HCT116 (cell line): ENCODE measurements at regions not wholly inside any gene's neighbourhood (a gene's known extent, or its start where the extent isn't known, plus 50 kb on each side); places are given as distances from the start of the nearest gene placed in this dataset.

Experiments used
- ATAC-seq: fragments of 200-7000 bp; cut with Tn5 transposase; 2 replicates; pipeline ENCODE4 v1.9.1; 2020; ENCODE audit warnings: mild to moderate bottlenecking, moderate library complexity
- BruUV-seq: library from RNA; stranded (reverse); fragments of 400-500 nt; replicated peaks from 2 replicates; lab custom pipeline; 2021; lab: Mats Ljungman, UMichigan
- CTCF ChIA-PET: fragments of 300-600 bp; sonication (Branson Sonifier 250); formaldehyde crosslinking; loops from one replicate; lab custom pipeline; 2021; ENCODE audit warnings: antibody characterized with exemption; lab: Charles Lee
- POLR2A ChIA-PET: fragments of 300-600, 350-600 bp; sonication (Branson Sonifier 250); formaldehyde crosslinking; loops from one replicate; lab custom pipeline; 2021; ENCODE audit warnings: antibody characterized with exemption; lab: Charles Lee
- RAD21 ChIA-PET, 2 experiments: fragments of 300-600 bp; sonication (Branson Sonifier 250); formaldehyde crosslinking; loops; one replicate each; lab custom pipeline; 2023; ENCODE audit warnings: low total read pairs in 2 of 2; ENCODE audit not compliant: uncharacterized antibody in 2 of 2, unreplicated experiment in 2 of 2, low non-redundant PET in 1 of 2; lab: Charles Lee
- DNase-seq: peaks from one replicate; pipeline ENCODE4 v3.0.0-alpha.2; 2010; ENCODE audit warnings: low read depth, low spot score
- H2AFZ ChIP-seq: fragments of 200-600 bp; shearing (Covaris generic), sonication (generic); 2 replicates; pipeline ENCODE4 v1.6.1; 2017; ENCODE audit warnings: low read depth, mixed run types, mixed read lengths, antibody characterized with exemption, low read length; ENCODE audit not compliant: poor library complexity, severe bottlenecking
- H3K27ac ChIP-seq: 2 replicates; pipeline ENCODE4 v1.5.1; 2012; ENCODE audit warnings: low read depth, low read length
- H3K27me3 ChIP-seq: fragments of 200-600 bp; sonication (generic); 2 replicates; pipeline ENCODE4 v1.6.1; 2016; ENCODE audit warnings: mixed run types, low read length, mixed read lengths; ENCODE audit not compliant: insufficient read depth
- H3K36me3 ChIP-seq, 2 experiments: fragments of 200-500 bp in 1 of 2; fragments of 200-600 bp in 1 of 2; sonication (Bioruptor generic) in 1 of 2; sonication (generic) in 1 of 2; 2 replicates each; pipeline versions ENCODE4 v1.5.1 to v1.6.1; 2014 to 2016; ENCODE audit warnings: low read length in 2 of 2, inconsistent platforms in 1 of 2, mixed read lengths in 1 of 2, mixed run types in 1 of 2; ENCODE audit not compliant: insufficient read depth in 2 of 2, control insufficient read depth in 1 of 2
- H3K4me1 ChIP-seq, 2 experiments: fragments of 200-600 bp in 1 of 2; sonication (generic) in 1 of 2; 2 replicates each; pipeline versions ENCODE4 v1.5.1 to v1.6.1; 2012 to 2017; ENCODE audit warnings: low read length in 2 of 2, inconsistent platforms in 1 of 2, mild to moderate bottlenecking in 1 of 2, mixed read lengths in 1 of 2, mixed run types in 1 of 2, moderate library complexity in 1 of 2; ENCODE audit not compliant: insufficient read depth in 2 of 2, control insufficient read depth in 1 of 2
- H3K4me2 ChIP-seq: fragments of 200-600 bp; sonication (generic); 2 replicates; pipeline ENCODE4 v1.6.1; 2017; ENCODE audit warnings: mixed run types, low read length, mixed read lengths
- H3K4me3 ChIP-seq, 2 experiments: fragments of 200-600 bp in 1 of 2; sonication (generic) in 1 of 2; replicated peaks in 1 of 2; 2 replicates each; pipeline ENCODE4 v1.5.1; 2011 to 2016; ENCODE audit warnings: low read length in 2 of 2, control low read depth in 1 of 2, low read depth in 1 of 2, mild to moderate bottlenecking in 1 of 2, mixed read lengths in 1 of 2, mixed run types in 1 of 2
- H3K79me2 ChIP-seq: fragments of 200-600 bp; sonication (generic); 2 replicates; pipeline ENCODE4 v1.6.1; 2017; ENCODE audit warnings: mild to moderate bottlenecking, mixed run types, low read length, moderate library complexity, mixed read lengths; ENCODE audit not compliant: insufficient read depth
- H3K9ac ChIP-seq: fragments of 200-600 bp; sonication (generic); 2 replicates; pipeline ENCODE4 v1.6.1; 2016; ENCODE audit warnings: low read length, mixed read lengths
- H3K9me2 ChIP-seq: fragments of 200-600 bp; sonication (generic), shearing (Covaris generic); 2 replicates; pipeline ENCODE4 v1.6.1; 2017; ENCODE audit warnings: mixed run types, mild to moderate bottlenecking, moderate library complexity; ENCODE audit not compliant: insufficient read depth
- H3K9me3 ChIP-seq, 2 experiments: fragments of 200-500 bp in 1 of 2; fragments of 200-600 bp in 1 of 2; sonication (Bioruptor generic) in 1 of 2; sonication (generic) in 1 of 2; 2 replicates each; pipeline ENCODE4 v1.6.1; 2014 to 2017; ENCODE audit warnings: low read length in 2 of 2, mixed read lengths in 2 of 2, inconsistent platforms in 1 of 2, low read depth in 1 of 2, mild to moderate bottlenecking in 1 of 2, mixed run types in 1 of 2, moderate library complexity in 1 of 2; ENCODE audit not compliant: control insufficient read depth in 1 of 2, insufficient read depth in 1 of 2
- H4K20me1 ChIP-seq: fragments of 200-600 bp; sonication (generic), shearing (Covaris generic); 2 replicates; pipeline ENCODE4 v1.6.1; 2017; ENCODE audit warnings: mixed run types, mild to moderate bottlenecking, moderate library complexity; ENCODE audit not compliant: insufficient read depth
- CEBPB ChIP-seq: IDR thresholded peaks from 2 replicates; pipeline ENCODE4 v1.6.1; 2012; ENCODE audit warnings: low read depth
- EGR1 ChIP-seq: IDR thresholded peaks from 2 replicates; pipeline ENCODE4 v1.6.1; 2012; ENCODE audit warnings: low read depth
- ELF1 ChIP-seq: IDR thresholded peaks from 2 replicates; pipeline ENCODE4 v1.6.1; 2012; ENCODE audit warnings: low read depth, borderline replicate concordance
- POLR2A ChIP-seq: IDR thresholded peaks from 2 replicates; pipeline ENCODE4 v1.7.0; 2011; ENCODE audit warnings: borderline replicate concordance; ENCODE audit not compliant: insufficient read depth, insufficient read length; ENCODE audit errors: extremely low read depth
- REST ChIP-seq: IDR thresholded peaks from 2 replicates; pipeline ENCODE4 v1.6.1; 2012; ENCODE audit warnings: low read depth
- SP1 ChIP-seq: IDR thresholded peaks from 2 replicates; pipeline ENCODE4 v1.6.1; 2012; ENCODE audit warnings: low read depth
- SRF ChIP-seq: IDR thresholded peaks from 2 replicates; pipeline ENCODE4 v1.6.1; 2012; ENCODE audit warnings: low read depth
- TCF7L2 ChIP-seq: IDR thresholded peaks from 2 replicates; pipeline ENCODE4 v1.7.0; 2011; ENCODE audit warnings: borderline replicate concordance, inconsistent platforms; ENCODE audit not compliant: insufficient read depth, insufficient read length; ENCODE audit errors: extremely low read depth
- YY1 ChIP-seq: IDR thresholded peaks from 2 replicates; pipeline ENCODE4 v1.6.1; 2011; ENCODE audit warnings: low read length, low read depth, moderate library complexity, mild to moderate bottlenecking; ENCODE audit not compliant: insufficient replicate concordance; ENCODE audit errors: extremely low read depth
- ZFX ChIP-seq: fragments of 450-650 bp; IDR thresholded peaks from 2 replicates; pipeline ENCODE4 v1.6.1; 2017
- ZNF274 ChIP-seq: fragments of 200-500 bp; sonication (Bioruptor generic); IDR thresholded peaks from 2 replicates; pipeline ENCODE4 v1.6.1; 2014; ENCODE audit warnings: mild to moderate bottlenecking, low read depth, low read length, inconsistent platforms
- intact Hi-C: fragments of 100-400 bp; cut with micrococcal nuclease; formaldehyde crosslinking; loops from 2 replicates; pipeline ENCODE4 v1.10.0; 2022
- TF ChIP-seq, protein P1 (sequence below): IDR thresholded peaks from 2 replicates; pipeline ENCODE4 v1.6.1; 2012
- TF ChIP-seq, protein P2 (sequence below), 3 experiments: fragments of 200-600 bp in 1 of 3; sonication (generic) in 1 of 3; IDR thresholded peaks in 2 of 3; conservative IDR thresholded peaks in 1 of 3; 2 replicates each; pipeline ENCODE4 v1.5.1; 2012 to 2017; ENCODE audit warnings: low read depth in 2 of 3, low read length in 2 of 3, antibody characterized with exemption in 1 of 3, borderline replicate concordance in 1 of 3, control low read depth in 1 of 3, mild to moderate bottlenecking in 1 of 3, mixed read lengths in 1 of 3, mixed run types in 1 of 3, moderate library complexity in 1 of 3; ENCODE audit not compliant: insufficient read depth in 1 of 3
- TF ChIP-seq, protein P3 (sequence below): IDR thresholded peaks from 2 replicates; pipeline ENCODE4 v1.6.1; 2012

GRCh38 chr2:239518286-239519088 is 117.7 kb upstream of the HDAC4 start:
- intact Hi-C loops = no loop called here
- Histone ChIP-seq H2AFZ (no peak overlapping the region), H3K9me3 (no peaks in the 10 kb centered on the region), H3K79me2 (no peaks in the 10 kb centered on the region), H3K9me2 (no peaks in the 10 kb centered on the region), H4K20me1 (no peaks in the 10 kb centered on the region), H3K4me1 (no peaks in the 10 kb centered on the region), H3K9ac (no peak overlapping the region), H3K27ac (no peak overlapping the region), H3K27me3 (0 out of 2 replicates have a peak, but pooled peaks cover 3% of the 10 kb centered on the region), H3K4me2 (no peak overlapping the region), H3K4me3 (no peak overlapping the region), H3K36me3 (no peaks in the 10 kb centered on the region)
- POLR2A ChIA-PET = no interaction called here
- no TSS peak for BruUV-seq
- CTCF ChIA-PET = no interaction called here
- RAD21 ChIA-PET = no interaction called here
- TF ChIP-seq, protein P1, sequence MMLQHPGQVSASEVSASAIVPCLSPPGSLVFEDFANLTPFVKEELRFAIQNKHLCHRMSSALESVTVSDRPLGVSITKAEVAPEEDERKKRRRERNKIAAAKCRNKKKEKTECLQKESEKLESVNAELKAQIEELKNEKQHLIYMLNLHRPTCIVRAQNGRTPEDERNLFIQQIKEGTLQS = no peak
- TF ChIP-seq ZFX (no peak), SP1 (no peak), EGR1 (no peak), YY1 (no peak), ZNF274 (no peak), REST (no peak), TCF7L2 (no peak), POLR2A (no peak), SRF (no peak), ELF1 (no peak), CEBPB (no peak)
- TF ChIP-seq, protein P2, sequence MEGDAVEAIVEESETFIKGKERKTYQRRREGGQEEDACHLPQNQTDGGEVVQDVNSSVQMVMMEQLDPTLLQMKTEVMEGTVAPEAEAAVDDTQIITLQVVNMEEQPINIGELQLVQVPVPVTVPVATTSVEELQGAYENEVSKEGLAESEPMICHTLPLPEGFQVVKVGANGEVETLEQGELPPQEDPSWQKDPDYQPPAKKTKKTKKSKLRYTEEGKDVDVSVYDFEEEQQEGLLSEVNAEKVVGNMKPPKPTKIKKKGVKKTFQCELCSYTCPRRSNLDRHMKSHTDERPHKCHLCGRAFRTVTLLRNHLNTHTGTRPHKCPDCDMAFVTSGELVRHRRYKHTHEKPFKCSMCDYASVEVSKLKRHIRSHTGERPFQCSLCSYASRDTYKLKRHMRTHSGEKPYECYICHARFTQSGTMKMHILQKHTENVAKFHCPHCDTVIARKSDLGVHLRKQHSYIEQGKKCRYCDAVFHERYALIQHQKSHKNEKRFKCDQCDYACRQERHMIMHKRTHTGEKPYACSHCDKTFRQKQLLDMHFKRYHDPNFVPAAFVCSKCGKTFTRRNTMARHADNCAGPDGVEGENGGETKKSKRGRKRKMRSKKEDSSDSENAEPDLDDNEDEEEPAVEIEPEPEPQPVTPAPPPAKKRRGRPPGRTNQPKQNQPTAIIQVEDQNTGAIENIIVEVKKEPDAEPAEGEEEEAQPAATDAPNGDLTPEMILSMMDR (IDR thresholded peaks at IDR 0.05 in 2 of 3, conservative IDR thresholded peaks at IDR 0.05 in 1 of 3; ENCODE audit: borderline replicate concordance in 1 of 3, insufficient read depth in 1 of 3, low read depth in 2 of 3, low read length in 2 of 3) = no peak
- TF ChIP-seq, protein P3, sequence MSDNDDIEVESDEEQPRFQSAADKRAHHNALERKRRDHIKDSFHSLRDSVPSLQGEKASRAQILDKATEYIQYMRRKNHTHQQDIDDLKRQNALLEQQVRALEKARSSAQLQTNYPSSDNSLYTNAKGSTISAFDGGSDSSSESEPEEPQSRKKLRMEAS = no peak
- ATAC-seq (no peak), DNase-seq (no peak)
